Calu3 (cell line): ENCODE measurements at regions not wholly inside any gene's neighbourhood (a gene's known extent, or its start where the extent isn't known, plus 50 kb on each side); places are given as distances from the start of the nearest gene placed in this dataset.

Experiments
- BruUV-seq: library from RNA; stranded (reverse); fragments of 400-500 nt; replicated peaks from 2 replicates; lab custom pipeline; 2021; lab: Mats Ljungman, UMichigan
- CTCF ChIA-PET: fragments of 300-600 bp; sonication (Branson Sonifier 250); formaldehyde crosslinking; loops from one replicate; lab custom pipeline; 2022; ENCODE audit warnings: antibody characterized with exemption; lab: Charles Lee
- DNase-seq: peaks from one replicate; pipeline ENCODE4 v3.0.0; 2022
- H3K27ac Mint-ChIP-seq: one replicate; pipeline ENCODE4 v1.8.0; 2022; ENCODE audit warnings: mixed read lengths; ENCODE audit not compliant: unreplicated experiment
- H3K27me3 Mint-ChIP-seq: one replicate; pipeline ENCODE4 v1.8.0; 2022; ENCODE audit warnings: mixed read lengths; ENCODE audit not compliant: unreplicated experiment
- H3K36me3 Mint-ChIP-seq: one replicate; pipeline ENCODE4 v1.8.0; 2022; ENCODE audit warnings: mild to moderate bottlenecking, moderate library complexity, mixed read lengths; ENCODE audit not compliant: insufficient read depth, unreplicated experiment
- H3K4me1 Mint-ChIP-seq: one replicate; pipeline ENCODE4 v1.8.0; 2022; ENCODE audit warnings: mild to moderate bottlenecking, low read depth, mixed read lengths; ENCODE audit not compliant: unreplicated experiment
- H3K4me3 Mint-ChIP-seq: one replicate; pipeline ENCODE4 v1.8.0; 2022; ENCODE audit warnings: mild to moderate bottlenecking, low read depth, moderate library complexity, mixed read lengths; ENCODE audit not compliant: unreplicated experiment
- H3K9me3 Mint-ChIP-seq: one replicate; pipeline ENCODE4 v1.8.0; 2022; ENCODE audit warnings: low read depth, mixed read lengths; ENCODE audit not compliant: unreplicated experiment
- intact Hi-C: fragments of 100-400 bp; cut with micrococcal nuclease; formaldehyde crosslinking; loops from one replicate; pipeline ENCODE4 v1.10.0; 2022; ENCODE audit not compliant: unreplicated experiment
- TF ChIP-seq, protein P1 (sequence below): fragments of 200-600 bp; IDR thresholded peaks from one replicate; pipeline ENCODE4 v1.8.0; 2022; ENCODE audit warnings: antibody characterized with exemption; ENCODE audit not compliant: unreplicated experiment

DNA sequence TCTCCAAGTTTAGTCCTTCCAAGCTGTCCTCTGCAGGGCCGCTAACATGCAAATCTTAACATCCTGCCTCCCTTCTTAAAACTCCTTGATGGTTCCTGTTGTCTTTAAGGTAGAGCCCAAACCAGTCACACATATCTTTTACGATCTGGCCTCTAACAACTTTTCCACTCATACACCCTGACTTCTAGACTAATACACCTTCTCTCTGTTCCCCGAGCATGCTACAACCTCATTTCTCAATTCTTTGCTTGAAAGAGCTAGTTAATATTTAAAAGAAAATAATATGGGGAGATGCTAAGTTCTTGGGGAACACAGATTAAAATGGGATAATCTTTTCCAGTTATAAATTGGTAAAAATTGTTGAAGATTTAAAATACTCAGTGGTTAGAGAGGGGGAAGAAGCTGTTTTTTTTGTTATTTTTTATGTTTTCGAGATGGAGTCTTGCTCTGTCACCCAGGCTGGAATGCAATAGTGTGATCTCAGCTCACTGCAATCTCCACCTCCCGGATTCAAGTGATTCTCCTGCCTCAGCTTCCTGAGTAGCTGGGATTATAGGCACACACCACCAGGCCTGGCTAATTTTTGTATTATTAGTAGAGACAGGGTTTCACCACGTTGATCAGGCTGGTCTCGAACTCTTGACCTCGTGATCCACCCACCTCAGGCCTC is 250.7 kb downstream of the MAFB start:
- TF ChIP-seq, protein P1, sequence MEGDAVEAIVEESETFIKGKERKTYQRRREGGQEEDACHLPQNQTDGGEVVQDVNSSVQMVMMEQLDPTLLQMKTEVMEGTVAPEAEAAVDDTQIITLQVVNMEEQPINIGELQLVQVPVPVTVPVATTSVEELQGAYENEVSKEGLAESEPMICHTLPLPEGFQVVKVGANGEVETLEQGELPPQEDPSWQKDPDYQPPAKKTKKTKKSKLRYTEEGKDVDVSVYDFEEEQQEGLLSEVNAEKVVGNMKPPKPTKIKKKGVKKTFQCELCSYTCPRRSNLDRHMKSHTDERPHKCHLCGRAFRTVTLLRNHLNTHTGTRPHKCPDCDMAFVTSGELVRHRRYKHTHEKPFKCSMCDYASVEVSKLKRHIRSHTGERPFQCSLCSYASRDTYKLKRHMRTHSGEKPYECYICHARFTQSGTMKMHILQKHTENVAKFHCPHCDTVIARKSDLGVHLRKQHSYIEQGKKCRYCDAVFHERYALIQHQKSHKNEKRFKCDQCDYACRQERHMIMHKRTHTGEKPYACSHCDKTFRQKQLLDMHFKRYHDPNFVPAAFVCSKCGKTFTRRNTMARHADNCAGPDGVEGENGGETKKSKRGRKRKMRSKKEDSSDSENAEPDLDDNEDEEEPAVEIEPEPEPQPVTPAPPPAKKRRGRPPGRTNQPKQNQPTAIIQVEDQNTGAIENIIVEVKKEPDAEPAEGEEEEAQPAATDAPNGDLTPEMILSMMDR, result no peak
- H3K27me3 Mint-ChIP-seq, result peaks cover 29% of the 10 kb centered on the region
- BruUV-seq, result no TSS peak
- no peaks in the 10 kb centered on the region for H3K36me3 Mint-ChIP-seq
- H3K27ac Mint-ChIP-seq, result no peak overlapping the region
- no peaks in the 10 kb centered on the region for H3K4me1 Mint-ChIP-seq
- intact Hi-C loops, result no loop called here
- CTCF ChIA-PET, result interaction anchor here (0.6 to 1.0 kb wide), 3 partner anchors 8 to 359 kb away, joined by 3 to 5 read pairs (median 4); no protein-coding TSS in a partner anchor
- H3K4me3 Mint-ChIP-seq, result no peak overlapping the region
- no peaks in the 10 kb centered on the region for H3K9me3 Mint-ChIP-seq
- DNase-seq, result no peak

DNA sequence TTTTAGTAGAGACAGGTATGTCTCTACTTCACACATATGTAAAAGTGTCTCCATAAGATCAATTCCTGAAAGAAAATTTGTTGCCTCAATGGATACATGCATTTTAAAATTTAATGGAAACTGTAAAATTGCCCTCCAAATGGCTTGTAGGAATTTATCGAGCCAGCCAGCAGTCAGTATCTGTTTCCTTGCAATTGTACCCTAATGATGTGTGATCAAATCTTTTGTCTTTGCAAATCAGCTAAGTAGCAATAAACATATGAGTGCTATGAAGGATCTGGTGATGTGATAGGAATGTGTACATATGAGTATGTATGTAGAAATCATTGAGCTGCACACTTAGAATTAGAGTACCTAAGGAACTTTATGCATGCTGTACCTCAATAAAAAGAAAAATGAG is 253.0 kb downstream of the MAFB start:
- CTCF ChIA-PET, result no interaction called here
- peaks cover 39% of the 10 kb centered on the region for H3K27me3 Mint-ChIP-seq
- no peaks in the 10 kb centered on the region for H3K9me3 Mint-ChIP-seq
- H3K36me3 Mint-ChIP-seq, result no peaks in the 10 kb centered on the region
- no TSS peak for BruUV-seq
- intact Hi-C loops, result no loop called here
- no peak for DNase-seq
- H3K4me1 Mint-ChIP-seq, result no peaks in the 10 kb centered on the region
- no peak overlapping the region for H3K4me3 Mint-ChIP-seq
- no peak overlapping the region for H3K27ac Mint-ChIP-seq
- TF ChIP-seq, protein P1, result no peak

DNA sequence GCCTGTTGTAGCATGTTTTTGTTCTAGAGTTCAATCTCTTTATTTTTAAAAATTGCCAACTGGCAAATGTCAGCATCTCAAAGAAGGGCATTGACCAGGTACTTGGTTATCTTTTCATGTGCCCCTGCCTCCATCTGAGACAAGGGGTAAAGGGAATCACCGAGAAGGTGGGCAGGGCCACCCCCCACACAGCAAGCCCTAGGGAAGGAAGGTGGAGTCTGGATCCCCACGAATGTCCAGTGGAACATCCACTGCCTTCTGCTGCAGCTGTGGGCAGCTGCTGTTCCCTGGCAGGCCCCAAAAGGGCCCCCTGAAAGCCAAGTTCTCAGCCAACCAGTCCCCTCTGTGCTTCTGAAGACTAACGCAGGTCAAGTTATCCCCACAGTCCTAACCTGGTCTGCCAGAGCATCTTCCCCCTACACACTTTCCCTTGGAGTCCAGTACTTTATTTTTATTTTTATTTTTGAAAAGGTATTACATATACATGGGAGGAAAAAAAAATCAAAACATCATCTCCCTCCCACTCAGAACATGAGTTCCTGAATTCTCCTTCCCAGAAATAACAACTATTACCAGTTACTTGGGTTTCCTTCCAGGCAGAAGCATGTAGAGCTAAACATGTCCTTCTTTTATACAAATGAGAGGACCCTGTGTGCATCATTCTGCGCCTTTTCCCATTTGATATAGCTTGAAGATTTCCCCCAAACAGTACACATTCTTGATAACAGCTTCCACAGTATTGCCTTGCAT is 253.7 kb downstream of the MAFB start:
- TF ChIP-seq, protein P1, result no peak
- DNase-seq, result no peak
- CTCF ChIA-PET, result no interaction called here
- BruUV-seq, result no TSS peak
- Mint-ChIP-seq H3K9me3 (peaks cover 2% of the 10 kb centered on the region), H3K27ac (no peak overlapping the region), H3K36me3 (no peaks in the 10 kb centered on the region), H3K27me3 (peaks cover 46% of the 10 kb centered on the region), H3K4me3 (no peak overlapping the region), H3K4me1 (no peaks in the 10 kb centered on the region)
- intact Hi-C loops, result no loop called here

DNA sequence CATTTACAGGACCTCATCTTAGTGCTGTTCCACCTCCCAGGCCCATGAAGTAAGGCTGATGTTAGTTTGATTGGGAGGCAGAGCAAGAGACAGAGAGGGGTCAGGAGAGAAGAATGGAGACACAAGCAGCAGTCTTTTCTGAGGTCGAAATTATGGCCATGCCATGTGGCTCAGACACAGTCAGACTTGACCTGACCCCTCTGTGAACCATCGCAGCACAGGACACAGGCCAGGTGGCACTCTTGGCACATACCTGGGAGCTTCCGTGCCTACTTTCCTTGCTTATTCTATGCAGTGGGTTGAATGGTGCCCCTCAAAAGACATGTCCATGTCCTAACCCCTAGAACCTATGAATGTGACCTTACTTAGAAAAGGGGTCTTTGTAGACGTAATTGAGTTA is 254.9 kb downstream of the MAFB start:
- Mint-ChIP-seq H3K36me3 (no peaks in the 10 kb centered on the region), H3K4me1 (no peaks in the 10 kb centered on the region), H3K27ac (no peak overlapping the region), H3K9me3 (peaks cover 2% of the 10 kb centered on the region), H3K27me3 (peaks cover 47% of the 10 kb centered on the region), H3K4me3 (no peak overlapping the region)
- CTCF ChIA-PET, result no interaction called here
- DNase-seq, result no peak
- no TSS peak for BruUV-seq
- intact Hi-C loops, result no loop called here
- TF ChIP-seq, protein P1, result no peak
